DND-41 (cell line): ENCODE measurements at regions not wholly inside any gene's neighbourhood (a gene's known extent, or its start where the extent isn't known, plus 50 kb on each side); places are given as distances from the start of the nearest gene placed in this dataset.

Source experiments
- EZH2 ChIP-seq: IDR thresholded peaks from 3 replicates; pipeline ENCODE4 v1.6.1; 2012; ENCODE audit warnings: borderline replicate concordance, low read depth, mild to moderate bottlenecking, moderate library complexity, low read length, inconsistent platforms; ENCODE audit not compliant: severe bottlenecking
- TF ChIP-seq, protein P1 (sequence below): IDR thresholded peaks from 2 replicates; pipeline ENCODE4 v1.5.1; 2012; ENCODE audit warnings: borderline replicate concordance, low read length, moderate library complexity, mild to moderate bottlenecking; ENCODE audit not compliant: poor library complexity, severe bottlenecking; ENCODE audit errors: extremely low read depth

DNA sequence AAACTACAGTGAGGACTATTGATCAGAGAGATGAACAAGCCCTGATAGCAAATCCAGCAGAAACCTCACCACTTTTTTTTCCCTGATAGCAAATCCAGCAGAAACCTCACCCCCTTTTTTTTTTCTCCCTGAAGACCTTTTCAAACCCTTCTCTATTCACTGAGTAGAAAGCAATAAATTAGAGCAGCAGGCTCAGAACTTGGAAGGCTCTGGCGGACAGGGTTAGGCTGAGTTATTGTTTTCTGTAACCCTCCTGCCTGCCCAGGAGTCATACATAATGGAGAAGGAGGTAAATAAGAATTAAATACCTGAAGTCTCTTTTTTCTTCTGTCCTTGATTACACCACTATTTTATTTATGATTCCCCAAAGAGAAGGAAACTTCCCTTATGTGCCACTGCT is 136.3 kb upstream of the SNX2 start:
- no peak for TF ChIP-seq EZH2
- TF ChIP-seq, protein P1, sequence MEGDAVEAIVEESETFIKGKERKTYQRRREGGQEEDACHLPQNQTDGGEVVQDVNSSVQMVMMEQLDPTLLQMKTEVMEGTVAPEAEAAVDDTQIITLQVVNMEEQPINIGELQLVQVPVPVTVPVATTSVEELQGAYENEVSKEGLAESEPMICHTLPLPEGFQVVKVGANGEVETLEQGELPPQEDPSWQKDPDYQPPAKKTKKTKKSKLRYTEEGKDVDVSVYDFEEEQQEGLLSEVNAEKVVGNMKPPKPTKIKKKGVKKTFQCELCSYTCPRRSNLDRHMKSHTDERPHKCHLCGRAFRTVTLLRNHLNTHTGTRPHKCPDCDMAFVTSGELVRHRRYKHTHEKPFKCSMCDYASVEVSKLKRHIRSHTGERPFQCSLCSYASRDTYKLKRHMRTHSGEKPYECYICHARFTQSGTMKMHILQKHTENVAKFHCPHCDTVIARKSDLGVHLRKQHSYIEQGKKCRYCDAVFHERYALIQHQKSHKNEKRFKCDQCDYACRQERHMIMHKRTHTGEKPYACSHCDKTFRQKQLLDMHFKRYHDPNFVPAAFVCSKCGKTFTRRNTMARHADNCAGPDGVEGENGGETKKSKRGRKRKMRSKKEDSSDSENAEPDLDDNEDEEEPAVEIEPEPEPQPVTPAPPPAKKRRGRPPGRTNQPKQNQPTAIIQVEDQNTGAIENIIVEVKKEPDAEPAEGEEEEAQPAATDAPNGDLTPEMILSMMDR: no peak
